Gastrocnemius medialis (tissue), 4 donors: ENCODE measurements at regions not wholly inside any gene's neighbourhood (a gene's known extent, or its start where the extent isn't known, plus 50 kb on each side); places are given as distances from the start of the nearest gene placed in this dataset.

Source experiments
- POLR2A ChIP-seq, 2 donors: fragments of 450-650 bp; IDR thresholded peaks; one replicate each; pipeline ENCODE4 v1.6.1; 2017; ENCODE audit warnings: antibody characterized with exemption in 2 of 2, mild to moderate bottlenecking in 2 of 2, moderate library complexity in 2 of 2
- TF ChIP-seq, protein P1 (sequence below), 5 experiments: fragments of 450-650 bp in 3 of 5; fragments of 200-600 bp in 2 of 5; sonication (generic) in 2 of 5; IDR thresholded peaks in 4 of 5; conservative IDR thresholded peaks in 1 of 5; 1 replicate in 4 of 5; 2 replicates in 1 of 5; pipeline ENCODE4 v1.5.1; 2016 to 2019; ENCODE audit warnings: antibody characterized with exemption in 5 of 5, mild to moderate bottlenecking in 3 of 5, moderate library complexity in 3 of 5

DNA sequence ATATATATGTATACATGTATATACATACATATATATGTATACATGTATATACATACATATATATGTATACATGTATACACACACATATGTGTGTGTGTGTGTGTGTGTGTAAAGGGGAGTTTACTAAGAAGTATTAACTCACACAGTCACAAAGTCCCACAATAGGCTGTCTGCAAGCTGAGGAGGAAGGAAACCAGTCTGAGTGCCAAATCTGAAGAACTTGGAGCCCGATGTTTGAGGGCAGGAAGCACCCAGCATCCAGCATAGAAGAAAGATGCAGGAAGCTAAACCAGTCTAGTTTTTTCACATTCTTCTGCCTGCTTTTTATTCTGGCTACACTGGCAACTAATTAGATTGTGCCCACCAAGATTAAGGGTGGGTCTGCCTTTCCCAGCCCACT lies 591.5 kb downstream of the PRR16 start:
- TF ChIP-seq, protein P1, sequence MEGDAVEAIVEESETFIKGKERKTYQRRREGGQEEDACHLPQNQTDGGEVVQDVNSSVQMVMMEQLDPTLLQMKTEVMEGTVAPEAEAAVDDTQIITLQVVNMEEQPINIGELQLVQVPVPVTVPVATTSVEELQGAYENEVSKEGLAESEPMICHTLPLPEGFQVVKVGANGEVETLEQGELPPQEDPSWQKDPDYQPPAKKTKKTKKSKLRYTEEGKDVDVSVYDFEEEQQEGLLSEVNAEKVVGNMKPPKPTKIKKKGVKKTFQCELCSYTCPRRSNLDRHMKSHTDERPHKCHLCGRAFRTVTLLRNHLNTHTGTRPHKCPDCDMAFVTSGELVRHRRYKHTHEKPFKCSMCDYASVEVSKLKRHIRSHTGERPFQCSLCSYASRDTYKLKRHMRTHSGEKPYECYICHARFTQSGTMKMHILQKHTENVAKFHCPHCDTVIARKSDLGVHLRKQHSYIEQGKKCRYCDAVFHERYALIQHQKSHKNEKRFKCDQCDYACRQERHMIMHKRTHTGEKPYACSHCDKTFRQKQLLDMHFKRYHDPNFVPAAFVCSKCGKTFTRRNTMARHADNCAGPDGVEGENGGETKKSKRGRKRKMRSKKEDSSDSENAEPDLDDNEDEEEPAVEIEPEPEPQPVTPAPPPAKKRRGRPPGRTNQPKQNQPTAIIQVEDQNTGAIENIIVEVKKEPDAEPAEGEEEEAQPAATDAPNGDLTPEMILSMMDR (IDR thresholded peaks at IDR 0.05 in 4 of 5, conservative IDR thresholded peaks at IDR 0.05 in 1 of 5): no peak
- no peak for TF ChIP-seq POLR2A (IDR thresholded peaks at IDR 0.05)
